ENCODE measurements at regions not wholly inside any gene's neighbourhood (a gene's known extent, or its start where the extent isn't known, plus 50 kb on each side); places are given as distances from the start of the nearest gene placed in this dataset.

DNA sequence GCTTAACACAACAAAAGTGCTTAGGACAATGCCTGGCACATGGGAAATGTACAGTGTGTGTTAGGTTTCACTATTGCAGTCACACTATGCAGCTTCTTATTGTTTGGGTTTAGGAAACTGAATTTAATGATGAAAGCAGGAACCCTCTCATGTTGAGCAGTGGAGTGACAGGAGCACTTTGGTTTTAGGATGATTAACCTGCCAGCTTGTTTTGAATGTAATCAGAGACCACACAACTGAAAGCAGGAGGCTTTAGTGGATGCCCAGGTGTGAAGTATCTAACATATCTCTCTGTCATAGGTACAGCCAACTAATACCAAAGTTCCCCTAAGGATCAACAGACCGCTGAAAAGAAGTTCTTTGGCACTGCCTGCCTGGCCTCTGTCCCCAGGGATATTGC is 406.9 kb upstream of the USP24 start:
- Mint-ChIP-seq H3K4me1 (peaks cover 9 to 18% of the 10 kb centered on the region in 2 experiments), H3K27ac (no peak overlapping the region), H3K36me3 (ENCODE audit: insufficient read depth in 1 of 3, low read depth in 3 of 3) (no peaks in the 10 kb centered on the region; a peak in 1 of 7 replicates), H3K4me3 (no peak overlapping the region), H3K27me3 (ENCODE audit: low read depth) (no peaks in the 10 kb centered on the region), H3K9me3 (no peaks in the 10 kb centered on the region; a peak in 1 of 5 replicates)
- H3K18ac ChIP-seq (ENCODE audit: insufficient read length, low read depth, low read length) = no peak overlapping the region
- no peaks in the 10 kb centered on the region for H3K27me3 ChIP-seq (ENCODE audit: insufficient read depth, low read length)
- H3K79me1 ChIP-seq (ENCODE audit: insufficient read depth, low read depth, low read length, poor library complexity, severe bottlenecking) = no peaks in the 10 kb centered on the region
- no peak overlapping the region for H4K5ac ChIP-seq (ENCODE audit: insufficient read length, low read depth, low read length)
- H2BK15ac ChIP-seq (ENCODE audit: low read depth, low read length) = no peak overlapping the region
- H3K79me2 ChIP-seq (ENCODE audit: insufficient read depth, low read length) = no peaks in the 10 kb centered on the region
- H3K4me2 ChIP-seq (ENCODE audit: insufficient read depth, insufficient read length, low read length) = no peak overlapping the region
- H3K9ac ChIP-seq (ENCODE audit: extremely low read depth, insufficient read length, low read length) = no peak overlapping the region
- no peaks in the 10 kb centered on the region; the same call in 1 of the 2 replicates for H3K4me1 ChIP-seq (ENCODE audit: insufficient read depth, low read length)
- H2AFZ ChIP-seq (ENCODE audit: low read length) = no peak overlapping the region
- DNase-seq = no peak
- TF ChIP-seq, protein P1, sequence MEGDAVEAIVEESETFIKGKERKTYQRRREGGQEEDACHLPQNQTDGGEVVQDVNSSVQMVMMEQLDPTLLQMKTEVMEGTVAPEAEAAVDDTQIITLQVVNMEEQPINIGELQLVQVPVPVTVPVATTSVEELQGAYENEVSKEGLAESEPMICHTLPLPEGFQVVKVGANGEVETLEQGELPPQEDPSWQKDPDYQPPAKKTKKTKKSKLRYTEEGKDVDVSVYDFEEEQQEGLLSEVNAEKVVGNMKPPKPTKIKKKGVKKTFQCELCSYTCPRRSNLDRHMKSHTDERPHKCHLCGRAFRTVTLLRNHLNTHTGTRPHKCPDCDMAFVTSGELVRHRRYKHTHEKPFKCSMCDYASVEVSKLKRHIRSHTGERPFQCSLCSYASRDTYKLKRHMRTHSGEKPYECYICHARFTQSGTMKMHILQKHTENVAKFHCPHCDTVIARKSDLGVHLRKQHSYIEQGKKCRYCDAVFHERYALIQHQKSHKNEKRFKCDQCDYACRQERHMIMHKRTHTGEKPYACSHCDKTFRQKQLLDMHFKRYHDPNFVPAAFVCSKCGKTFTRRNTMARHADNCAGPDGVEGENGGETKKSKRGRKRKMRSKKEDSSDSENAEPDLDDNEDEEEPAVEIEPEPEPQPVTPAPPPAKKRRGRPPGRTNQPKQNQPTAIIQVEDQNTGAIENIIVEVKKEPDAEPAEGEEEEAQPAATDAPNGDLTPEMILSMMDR (conservative IDR thresholded peaks at IDR 0.05) = no peak
- H3K4ac ChIP-seq (ENCODE audit: low read depth, low read length) = no peak overlapping the region
- H4K8ac ChIP-seq (replicated peaks; ENCODE audit: insufficient read length, low read depth, low read length) = no peak overlapping the region
- H3K23me2 ChIP-seq (ENCODE audit: insufficient read length, low read depth, low read length, poor library complexity, severe bottlenecking) = no peaks in the 10 kb centered on the region
- WGBS (ENCODE audit: extremely low coverage, insufficient read length, low lambda C conversion rate) = no CpG with 5 or more reads among the region's 1 CpG
- no peak overlapping the region for H2BK12ac ChIP-seq (ENCODE audit: insufficient read length, low read depth, low read length)
- H2BK20ac ChIP-seq (ENCODE audit: low read depth, low read length, poor library complexity, severe bottlenecking) = no peak overlapping the region
- H2AK5ac ChIP-seq (ENCODE audit: insufficient read length, low read length) = no peak overlapping the region
- H4K20me1 ChIP-seq (ENCODE audit: control insufficient read depth, insufficient read depth, insufficient read length) = no peaks in the 10 kb centered on the region
- no peaks in the 10 kb centered on the region for H3K9me3 ChIP-seq (ENCODE audit: control insufficient read depth, low read depth, low read length)
- H3K14ac ChIP-seq (ENCODE audit: insufficient read depth, low read length) = no peak overlapping the region
- no peak overlapping the region for H3K27ac ChIP-seq (ENCODE audit: insufficient read length, low read depth, low read length)
- no peak overlapping the region for H4K91ac ChIP-seq (ENCODE audit: insufficient read length, low read depth, low read length)
- no peak overlapping the region for H3K56ac ChIP-seq (ENCODE audit: insufficient read length, low read depth, low read length)
- no peak overlapping the region for H2BK120ac ChIP-seq (ENCODE audit: low read depth, low read length, poor library complexity, severe bottlenecking)
- no peak overlapping the region for H3T11ph ChIP-seq (ENCODE audit: low read length)
- no peak overlapping the region for H2BK5ac ChIP-seq (ENCODE audit: insufficient read length, low read length)
- no peak overlapping the region for H3K23ac ChIP-seq (ENCODE audit: insufficient read length, low read depth, low read length)

All from H9 (cell line).